Liver (tissue), 8 donors: ENCODE measurements at regions not wholly inside any gene's neighbourhood (a gene's known extent, or its start where the extent isn't known, plus 50 kb on each side); places are given as distances from the start of the nearest gene placed in this dataset.

Experiments
- DNase-seq: peaks from one replicate; pipeline ENCODE4 v3.0.0-alpha.2; 2017; ENCODE audit warnings: low spot score
- H3K27ac ChIP-seq, 2 donors: one replicate each; pipeline ENCODE4 v1.7.0; 2013; ENCODE audit warnings: inconsistent platforms in 2 of 2, low read length in 2 of 2, control low read depth in 1 of 2, low read depth in 1 of 2, mild to moderate bottlenecking in 1 of 2
- H3K27me3 ChIP-seq, 4 donors: one replicate each; pipeline versions ENCODE4 v1.6.1 to v1.7.0; 2013; ENCODE audit warnings: low read length in 3 of 4, inconsistent platforms in 1 of 4, mild to moderate bottlenecking in 1 of 4, moderate library complexity in 1 of 4; ENCODE audit not compliant: control insufficient read depth in 4 of 4, insufficient read depth in 4 of 4
- H3K36me3 ChIP-seq, 4 donors: one replicate each; pipeline versions ENCODE4 v1.6.1 to v1.7.0; 2013; ENCODE audit warnings: low read length in 3 of 4, mild to moderate bottlenecking in 3 of 4, low read depth in 1 of 4, moderate library complexity in 1 of 4; ENCODE audit not compliant: control insufficient read depth in 4 of 4, insufficient read depth in 3 of 4
- H3K4me1 ChIP-seq, 4 donors: one replicate each; pipeline versions ENCODE4 v1.6.1 to v1.7.0; 2013; ENCODE audit warnings: low read length in 3 of 4, mild to moderate bottlenecking in 3 of 4, moderate library complexity in 1 of 4; ENCODE audit not compliant: control insufficient read depth in 4 of 4, insufficient read depth in 4 of 4
- H3K4me3 ChIP-seq, 3 donors: one replicate each; pipeline versions ENCODE4 v1.6.1 to v1.7.0; 2013; ENCODE audit warnings: low read length in 3 of 3, control low read depth in 1 of 3, low read depth in 1 of 3, mild to moderate bottlenecking in 1 of 3
- H3K9ac ChIP-seq, 2 donors: one replicate each; pipeline ENCODE4 v1.7.0; 2013; ENCODE audit warnings: low read length in 2 of 2, mild to moderate bottlenecking in 2 of 2, moderate library complexity in 2 of 2, control low read depth in 1 of 2, low read depth in 1 of 2
- H3K9me3 ChIP-seq, 4 donors: one replicate each; pipeline versions ENCODE4 v1.6.1 to v1.7.0; 2013; ENCODE audit warnings: low read length in 3 of 4; ENCODE audit not compliant: control insufficient read depth in 4 of 4
- CTCF ChIP-seq: fragments of 150-350 bp; IDR thresholded peaks from 2 replicates; pipeline ENCODE4 v1.5.1; 2017; ENCODE audit warnings: improper control_type of control experiment, low read depth, low read length; ENCODE audit not compliant: missing input control
- EGR1 ChIP-seq, 2 donors: IDR thresholded peaks; 2 replicates each; pipeline ENCODE4 v1.6.1; 2016 to 2018; ENCODE audit warnings: antibody characterized with exemption in 2 of 2, low read depth in 2 of 2
- FOXA1 ChIP-seq: IDR thresholded peaks from 2 replicates; pipeline ENCODE4 v1.6.1; 2016; ENCODE audit warnings: antibody characterized with exemption
- GABPA ChIP-seq, 2 donors: IDR thresholded peaks in 1 of 2; conservative IDR thresholded peaks in 1 of 2; 2 replicates each; pipeline ENCODE4 v1.6.1; 2016; ENCODE audit warnings: antibody characterized with exemption in 2 of 2, mild to moderate bottlenecking in 1 of 2, moderate library complexity in 1 of 2
- HNF4A ChIP-seq, 2 donors: conservative IDR thresholded peaks; 2 replicates each; pipeline ENCODE4 v1.6.1; 2016; ENCODE audit warnings: antibody characterized with exemption in 2 of 2, mild to moderate bottlenecking in 2 of 2
- HNF4G ChIP-seq: IDR thresholded peaks from 2 replicates; pipeline ENCODE4 v1.6.1; 2016; ENCODE audit warnings: antibody characterized with exemption
- JUND ChIP-seq, 2 donors: IDR thresholded peaks; 2 replicates each; pipeline ENCODE4 v1.6.1; 2016; ENCODE audit warnings: antibody characterized with exemption in 2 of 2
- RXRA ChIP-seq, 2 donors: IDR thresholded peaks; 2 replicates each; pipeline ENCODE4 v1.6.1; 2017 to 2018; ENCODE audit warnings: antibody characterized with exemption in 2 of 2, mild to moderate bottlenecking in 1 of 2
- TAF1 ChIP-seq: conservative IDR thresholded peaks from 2 replicates; pipeline ENCODE4 v1.6.1; 2016; ENCODE audit warnings: antibody characterized with exemption, mild to moderate bottlenecking
- YY1 ChIP-seq: IDR thresholded peaks from 2 replicates; pipeline ENCODE4 v1.6.1; 2016; ENCODE audit warnings: antibody characterized with exemption, mild to moderate bottlenecking
- WGBS: extraction: QIAGEN DNeasy Blood & Tissue Kit; methylation state at CpG from one replicate; pipeline ENCODE4 v1.1.7; 2013; 5-methylcytosine and 5-hydroxymethylcytosine counted together
- TF ChIP-seq, protein P1 (sequence below): IDR thresholded peaks from 2 replicates; pipeline ENCODE4 v1.6.1; 2016; ENCODE audit warnings: antibody characterized with exemption
- TF ChIP-seq, protein P2 (sequence below): IDR thresholded peaks from 2 replicates; pipeline ENCODE4 v1.6.1; 2016; ENCODE audit warnings: antibody characterized with exemption
- donor health status: healthy.
- donor health status: healthy.
- donor health status: healthy.
- donor health status: healthy.
- donor health status: healthy.

- TF ChIP-seq EGR1 (IDR thresholded peaks at IDR 0.05; ENCODE audit: low read depth in 2 of 2) (no peak), HNF4G (no peak)
- TF ChIP-seq, protein P1, sequence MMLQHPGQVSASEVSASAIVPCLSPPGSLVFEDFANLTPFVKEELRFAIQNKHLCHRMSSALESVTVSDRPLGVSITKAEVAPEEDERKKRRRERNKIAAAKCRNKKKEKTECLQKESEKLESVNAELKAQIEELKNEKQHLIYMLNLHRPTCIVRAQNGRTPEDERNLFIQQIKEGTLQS, result no peak
These were observed 297.0 kb downstream of the TCF7L2 start (continued) for GRCh38 chr10:113247050-113247449.

- no peaks in the 10 kb centered on the region for H3K4me1 ChIP-seq
- no peak overlapping the region for H3K4me3 ChIP-seq
- H3K9me3 ChIP-seq, result no peaks in the 10 kb centered on the region
- H3K27ac ChIP-seq, result no peak overlapping the region
- 55% methylated on average over 10 of the region's 10 CpGs for WGBS
- H3K27me3 ChIP-seq, result no peaks in the 10 kb centered on the region
- DNase-seq, result no peak
- H3K9ac ChIP-seq, result no peak overlapping the region
- TF ChIP-seq HNF4G (no peak), TAF1 (no peak), EGR1 (IDR thresholded peaks at IDR 0.05; ENCODE audit: low read depth in 2 of 2) (no peak), JUND (IDR thresholded peaks at IDR 0.05) (no peak), GABPA (IDR thresholded peaks at IDR 0.05 in 1 of 2, conservative IDR thresholded peaks at IDR 0.05 in 1 of 2) (no peak), FOXA1 (no peak), HNF4A (conservative IDR thresholded peaks at IDR 0.05) (no peak)
- H3K36me3 ChIP-seq, result no peaks in the 10 kb centered on the region
These were observed 299.9 kb upstream of the HABP2 start for GRCh38 chr10:113252650-113253618.

DNA sequence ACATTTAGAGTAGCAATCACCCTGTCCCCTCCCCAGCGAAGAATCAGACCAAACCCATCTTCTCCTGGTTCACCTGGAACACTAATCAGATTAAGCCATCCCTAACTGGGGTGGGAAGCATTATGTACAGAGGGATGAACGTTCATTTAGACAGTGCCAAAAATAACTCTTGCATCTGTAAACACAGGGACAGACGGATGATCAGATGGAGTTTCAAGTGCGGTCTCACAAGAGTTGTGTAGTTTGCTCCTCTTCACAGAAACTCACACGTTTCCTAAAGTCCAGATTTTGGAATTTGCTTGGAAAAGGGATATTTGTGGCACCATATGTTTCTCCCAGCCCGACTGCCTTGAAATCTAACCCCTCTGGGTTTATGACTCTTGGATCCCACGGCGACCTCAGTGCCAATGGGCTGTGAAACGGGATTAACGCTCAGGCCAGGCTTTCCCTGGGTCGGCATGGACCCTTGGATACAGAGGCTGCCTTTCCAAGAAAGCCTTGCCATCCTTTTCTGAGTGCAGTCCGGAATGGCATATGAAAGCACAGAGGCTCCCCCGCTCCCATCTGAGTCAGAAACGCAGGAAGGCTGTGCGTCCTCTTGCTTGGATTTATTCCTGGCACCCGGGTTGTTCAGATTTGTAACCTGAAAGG, 293.2 kb upstream of the HABP2 start:
- Histone ChIP-seq H3K27ac (no peak overlapping the region), H3K9ac (no peak overlapping the region), H3K4me1 (no peaks in the 10 kb centered on the region), H3K27me3 (peaks cover 0 to 6% (median 0%) of the 10 kb centered on the region in 4 donors), H3K9me3 (no peaks in the 10 kb centered on the region), H3K4me3 (no peak overlapping the region), H3K36me3 (no peaks in the 10 kb centered on the region)
- 74% methylated on average over 16 of the region's 16 CpGs for WGBS
- DNase-seq, result no peak
- TF ChIP-seq CTCF, result no peak
- no peak for TF ChIP-seq RXRA (IDR thresholded peaks at IDR 0.05)
- TF ChIP-seq YY1, result no peak
- TF ChIP-seq, protein P2, sequence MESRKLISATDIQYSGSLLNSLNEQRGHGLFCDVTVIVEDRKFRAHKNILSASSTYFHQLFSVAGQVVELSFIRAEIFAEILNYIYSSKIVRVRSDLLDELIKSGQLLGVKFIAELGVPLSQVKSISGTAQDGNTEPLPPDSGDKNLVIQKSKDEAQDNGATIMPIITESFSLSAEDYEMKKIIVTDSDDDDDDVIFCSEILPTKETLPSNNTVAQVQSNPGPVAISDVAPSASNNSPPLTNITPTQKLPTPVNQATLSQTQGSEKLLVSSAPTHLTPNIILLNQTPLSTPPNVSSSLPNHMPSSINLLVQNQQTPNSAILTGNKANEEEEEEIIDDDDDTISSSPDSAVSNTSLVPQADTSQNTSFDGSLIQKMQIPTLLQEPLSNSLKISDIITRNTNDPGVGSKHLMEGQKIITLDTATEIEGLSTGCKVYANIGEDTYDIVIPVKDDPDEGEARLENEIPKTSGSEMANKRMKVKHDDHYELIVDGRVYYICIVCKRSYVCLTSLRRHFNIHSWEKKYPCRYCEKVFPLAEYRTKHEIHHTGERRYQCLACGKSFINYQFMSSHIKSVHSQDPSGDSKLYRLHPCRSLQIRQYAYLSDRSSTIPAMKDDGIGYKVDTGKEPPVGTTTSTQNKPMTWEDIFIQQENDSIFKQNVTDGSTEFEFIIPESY, result no peak
